ENCODE measurements at regions not wholly inside any gene's neighbourhood (a gene's known extent, or its start where the extent isn't known, plus 50 kb on each side); places are given as distances from the start of the nearest gene placed in this dataset.

DNA sequence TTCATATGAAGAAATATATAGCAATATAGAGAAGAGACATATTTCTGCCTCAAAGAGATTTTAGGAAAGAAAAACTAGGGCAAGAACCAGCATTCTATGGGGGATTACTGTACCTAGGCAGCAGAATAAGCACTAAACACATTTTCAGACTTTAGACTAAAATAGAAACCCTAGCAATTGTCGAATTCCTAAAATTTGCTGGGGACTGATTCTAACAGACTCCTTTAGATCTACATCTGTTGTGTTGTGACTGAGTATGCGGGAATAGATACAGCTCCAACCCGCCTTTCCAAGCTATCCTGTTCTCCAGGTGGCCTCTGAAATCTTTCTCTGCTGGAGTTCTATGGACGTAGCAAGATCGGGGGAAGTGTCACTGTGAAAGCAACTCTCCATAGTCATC is 482.2 kb downstream of the NTRK2 start:
- TF ChIP-seq, protein P1, sequence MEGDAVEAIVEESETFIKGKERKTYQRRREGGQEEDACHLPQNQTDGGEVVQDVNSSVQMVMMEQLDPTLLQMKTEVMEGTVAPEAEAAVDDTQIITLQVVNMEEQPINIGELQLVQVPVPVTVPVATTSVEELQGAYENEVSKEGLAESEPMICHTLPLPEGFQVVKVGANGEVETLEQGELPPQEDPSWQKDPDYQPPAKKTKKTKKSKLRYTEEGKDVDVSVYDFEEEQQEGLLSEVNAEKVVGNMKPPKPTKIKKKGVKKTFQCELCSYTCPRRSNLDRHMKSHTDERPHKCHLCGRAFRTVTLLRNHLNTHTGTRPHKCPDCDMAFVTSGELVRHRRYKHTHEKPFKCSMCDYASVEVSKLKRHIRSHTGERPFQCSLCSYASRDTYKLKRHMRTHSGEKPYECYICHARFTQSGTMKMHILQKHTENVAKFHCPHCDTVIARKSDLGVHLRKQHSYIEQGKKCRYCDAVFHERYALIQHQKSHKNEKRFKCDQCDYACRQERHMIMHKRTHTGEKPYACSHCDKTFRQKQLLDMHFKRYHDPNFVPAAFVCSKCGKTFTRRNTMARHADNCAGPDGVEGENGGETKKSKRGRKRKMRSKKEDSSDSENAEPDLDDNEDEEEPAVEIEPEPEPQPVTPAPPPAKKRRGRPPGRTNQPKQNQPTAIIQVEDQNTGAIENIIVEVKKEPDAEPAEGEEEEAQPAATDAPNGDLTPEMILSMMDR (conservative IDR thresholded peaks at IDR 0.05; ENCODE audit: low read length), result no peak
- DNase-seq (ENCODE audit: low read depth), result no peak
- no peak overlapping the region for H3K4me3 ChIP-seq (ENCODE audit: low read length)

DNA sequence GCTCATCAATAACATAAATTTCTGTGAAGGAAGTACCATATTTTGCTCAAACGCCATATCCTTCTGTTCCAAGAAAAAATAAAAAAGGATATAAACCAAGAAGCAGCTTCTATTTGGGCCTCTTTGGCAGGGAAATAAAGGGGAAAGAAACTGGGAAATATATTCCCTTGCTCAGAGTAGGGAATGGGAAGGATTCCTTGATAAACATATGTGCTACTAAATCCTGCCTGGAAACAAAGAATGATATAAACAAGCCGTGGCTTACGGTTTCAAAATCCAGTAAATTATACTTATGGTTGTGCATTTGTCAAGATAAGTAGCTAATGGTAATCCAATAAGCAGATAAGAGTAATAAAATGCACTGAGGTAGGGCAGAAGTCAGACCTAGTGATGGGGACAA is 481.6 kb downstream of the NTRK2 start:
- H3K4me3 ChIP-seq (ENCODE audit: low read length), result no peak overlapping the region
- no peak for DNase-seq (ENCODE audit: low read depth)
- TF ChIP-seq, protein P1 (conservative IDR thresholded peaks at IDR 0.05; ENCODE audit: low read length), result no peak

DNA sequence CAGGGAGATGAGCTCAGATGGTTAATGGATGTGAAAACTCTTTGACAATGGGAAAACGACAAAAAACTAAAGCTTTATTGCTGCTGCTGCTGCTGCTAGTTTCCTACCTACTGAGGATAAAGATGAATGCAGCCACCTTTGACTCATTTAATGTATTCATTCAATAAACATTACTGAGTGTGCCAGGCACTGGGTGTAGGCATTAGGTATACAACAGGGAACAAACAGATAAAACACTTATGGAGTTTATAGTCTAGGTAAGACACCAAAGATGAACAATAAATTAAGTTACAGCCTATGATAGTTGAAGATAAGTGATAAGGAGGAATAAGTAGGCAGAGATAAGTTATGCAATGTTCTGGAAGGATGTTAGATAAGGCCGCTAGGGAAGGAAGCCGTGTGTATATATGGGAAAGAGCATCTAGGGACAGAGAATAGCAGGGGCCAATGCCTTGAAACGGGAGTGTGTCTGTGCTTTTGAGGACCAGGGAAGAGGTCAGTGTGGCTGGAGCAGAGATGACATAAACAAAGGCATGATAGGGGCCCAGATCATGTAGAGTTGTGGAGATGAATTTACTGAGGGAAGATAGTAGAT is 477.6 kb downstream of the NTRK2 start:
- TF ChIP-seq, protein P1 (conservative IDR thresholded peaks at IDR 0.05; ENCODE audit: low read length), result no peak
- DNase-seq (ENCODE audit: low read depth), result no peak
- no peak overlapping the region for H3K4me3 ChIP-seq (ENCODE audit: low read length)

DNA sequence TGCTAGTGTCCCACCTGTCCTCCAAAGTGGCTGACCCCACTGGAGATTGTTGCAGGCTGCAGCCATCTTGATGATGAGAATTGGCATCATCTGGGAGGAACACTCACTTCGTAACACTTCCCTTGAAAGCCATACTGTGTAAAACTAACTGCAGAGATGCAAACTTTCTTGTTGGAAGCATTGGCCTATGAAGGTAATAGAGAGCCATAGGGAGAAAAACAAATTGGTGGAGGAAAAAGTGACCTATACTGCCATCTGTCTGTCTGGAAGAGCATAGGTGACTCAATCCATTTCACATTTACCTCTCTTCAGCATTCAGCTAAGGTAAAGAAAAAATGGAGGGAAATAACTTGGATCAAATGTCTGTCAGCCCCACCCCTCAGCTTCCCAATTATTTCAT is 473.4 kb downstream of the NTRK2 start:
- TF ChIP-seq, protein P1 (conservative IDR thresholded peaks at IDR 0.05; ENCODE audit: low read length), result peak; percentile 47
- no peak overlapping the region for H3K4me3 ChIP-seq (ENCODE audit: low read length)
- peak; percentile 4 for DNase-seq (ENCODE audit: low read depth)

DNA sequence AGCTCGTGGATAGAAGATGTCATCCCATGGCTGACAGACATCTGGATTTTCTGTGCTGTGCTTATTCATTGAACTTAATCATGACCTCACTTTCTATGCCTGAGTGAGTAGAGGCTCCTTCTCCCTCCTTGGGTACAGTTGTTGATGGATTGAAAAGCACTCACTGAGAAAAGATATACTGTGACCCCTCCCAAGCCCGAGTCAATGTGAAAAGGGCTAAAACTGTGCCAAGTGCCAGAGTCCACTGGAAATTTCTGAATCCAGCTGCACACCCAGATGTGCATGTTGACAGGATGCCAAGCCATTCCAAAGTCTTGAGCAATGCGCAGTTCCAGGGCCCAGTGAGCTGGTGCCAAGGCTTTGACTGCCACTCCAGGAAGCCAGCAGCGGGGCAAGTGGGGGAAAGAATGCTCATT is 473.0 kb downstream of the NTRK2 start:
- no peak overlapping the region for H3K4me3 ChIP-seq (ENCODE audit: low read length)
- peak; percentile 6 for DNase-seq (ENCODE audit: low read depth)
- TF ChIP-seq, protein P1 (conservative IDR thresholded peaks at IDR 0.05; ENCODE audit: low read length), result no peak

DNA sequence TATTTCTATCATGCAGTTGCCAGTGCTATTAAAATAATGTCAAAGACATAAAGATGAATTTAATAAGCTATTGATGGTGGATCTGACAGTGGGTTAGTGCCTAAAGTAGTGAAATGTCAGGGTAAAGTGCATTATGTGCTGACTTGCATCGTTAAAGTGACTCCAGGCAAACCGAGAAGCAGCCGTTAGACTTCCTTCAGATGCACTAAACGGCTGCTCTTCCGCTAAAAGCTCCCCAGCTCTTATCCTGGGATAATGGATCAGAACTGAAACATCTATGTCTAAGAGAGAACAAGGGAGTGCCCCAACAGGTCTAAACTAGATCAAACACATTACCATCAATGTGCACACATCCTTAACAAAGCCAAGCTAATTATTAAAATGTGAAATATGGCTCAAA is 468.2 kb downstream of the NTRK2 start:
- H3K4me3 ChIP-seq (ENCODE audit: low read length), result no peak overlapping the region
- no peak for DNase-seq (ENCODE audit: low read depth)
- TF ChIP-seq, protein P1 (conservative IDR thresholded peaks at IDR 0.05; ENCODE audit: low read length), result no peak

DNA sequence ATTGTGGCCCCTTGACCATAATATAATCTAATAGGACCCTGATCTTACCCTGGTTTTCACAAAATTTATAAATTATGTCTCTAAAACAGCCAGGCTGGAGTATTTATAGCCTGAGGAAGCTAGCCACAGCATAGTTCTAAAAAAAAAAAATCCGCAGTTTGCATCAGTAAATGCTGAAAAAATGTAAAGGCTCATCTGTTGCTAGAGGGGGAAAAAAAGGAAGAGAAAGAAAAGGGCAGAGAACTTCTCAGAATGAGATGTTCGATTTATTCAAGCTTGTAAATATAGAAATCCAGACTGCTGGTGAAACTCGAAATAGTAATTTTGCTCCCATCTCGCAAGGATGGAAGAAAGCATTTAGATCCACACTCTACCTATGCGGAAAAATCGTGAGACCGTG is 467.5 kb downstream of the NTRK2 start:
- no peak for DNase-seq (ENCODE audit: low read depth)
- TF ChIP-seq, protein P1 (conservative IDR thresholded peaks at IDR 0.05; ENCODE audit: low read length), result no peak
- no peak overlapping the region for H3K4me3 ChIP-seq (ENCODE audit: low read length)

Measured in AG10803 (cell line).